Activated T-cell treated with anti-CD3 and anti-CD28 coated beads for 48 hours (primary cell): ENCODE measurements at regions not wholly inside any gene's neighbourhood (a gene's known extent, or its start where the extent isn't known, plus 50 kb on each side); places are given as distances from the start of the nearest gene placed in this dataset.
"Not testable (repeated sequence)": the region's sequence is repeated elsewhere in the genome, so short reads cannot be mapped to it uniquely, and the experiment has no call there.

ENCODE experiments used
- DNase-seq: peaks from one replicate; pipeline ENCODE4 v3.0.0-alpha.2; 2020; ENCODE audit warnings: low read depth

DNA sequence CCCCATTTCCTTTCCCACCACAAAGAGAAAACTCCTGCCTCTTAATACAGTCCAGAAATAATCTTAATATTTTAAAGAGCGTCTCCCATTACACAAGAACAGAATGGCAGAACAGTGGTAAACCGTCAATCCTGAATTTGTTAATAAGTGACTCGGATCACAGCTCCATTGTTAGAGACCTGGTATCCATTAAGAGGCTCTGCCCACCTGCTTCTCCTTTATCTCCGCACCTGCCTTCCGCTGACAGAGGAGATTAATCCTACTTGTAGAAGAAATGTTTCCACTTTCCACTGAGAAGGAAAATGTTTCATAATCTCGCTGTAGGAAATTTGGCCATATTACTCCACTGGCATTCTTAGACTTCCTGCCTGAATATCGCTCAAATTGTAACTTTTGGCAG, 1493.2 kb downstream of the MAT2B start:
- DNase-seq: no peak

DNA sequence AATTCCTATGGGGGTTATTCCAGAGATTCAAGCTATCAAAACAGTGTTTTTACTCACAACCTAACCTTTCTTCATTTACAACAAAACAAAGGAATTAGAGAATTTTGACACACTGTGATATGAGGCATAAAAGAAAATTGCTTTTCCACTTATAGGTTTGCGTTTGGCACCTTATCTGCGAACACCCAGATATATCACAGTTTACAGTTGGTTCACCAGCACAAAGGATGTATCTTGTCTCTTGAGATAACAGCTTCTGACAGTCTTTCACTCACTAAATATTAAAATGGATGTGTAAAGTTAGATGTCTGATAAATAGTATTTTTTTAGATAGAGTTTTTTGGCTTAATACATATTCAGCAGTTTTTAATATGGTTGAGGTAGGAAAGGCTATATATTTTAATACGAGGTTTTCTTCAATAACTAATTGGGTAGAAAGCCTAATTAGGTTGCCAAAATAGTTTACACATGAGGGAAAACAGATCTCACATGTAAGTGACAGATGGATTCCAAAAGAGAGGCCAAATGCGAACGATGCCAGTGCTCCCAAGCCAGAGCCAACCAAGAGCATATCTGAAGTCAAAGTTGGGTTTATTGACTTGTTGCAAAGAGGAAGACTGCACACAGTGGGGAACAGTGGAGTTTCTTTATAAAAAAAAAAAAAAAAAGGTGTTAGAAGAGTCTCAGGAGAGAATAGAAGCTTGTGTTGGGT, 1495.2 kb downstream of the MAT2B start:
- no peak for DNase-seq

DNA sequence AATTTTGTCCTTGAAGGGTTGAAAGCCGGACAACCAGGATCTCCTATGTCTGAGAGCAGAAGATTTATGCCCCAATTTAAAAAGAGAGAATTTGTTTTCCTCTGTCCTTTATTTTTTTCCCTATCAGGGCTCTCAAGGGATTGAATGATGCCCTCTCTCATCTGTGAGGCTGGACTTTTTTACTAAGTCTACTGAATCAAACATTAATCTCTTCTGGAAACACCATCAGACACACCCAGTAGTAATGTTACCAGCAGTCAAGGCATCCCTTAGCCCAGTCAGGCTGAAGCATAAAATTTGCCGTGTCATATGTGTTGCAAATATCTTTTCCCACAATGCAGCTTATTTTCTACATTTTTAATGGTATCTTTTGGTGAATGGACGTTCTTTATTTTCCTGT, 1497.9 kb downstream of the MAT2B start:
- no peak for DNase-seq

DNA sequence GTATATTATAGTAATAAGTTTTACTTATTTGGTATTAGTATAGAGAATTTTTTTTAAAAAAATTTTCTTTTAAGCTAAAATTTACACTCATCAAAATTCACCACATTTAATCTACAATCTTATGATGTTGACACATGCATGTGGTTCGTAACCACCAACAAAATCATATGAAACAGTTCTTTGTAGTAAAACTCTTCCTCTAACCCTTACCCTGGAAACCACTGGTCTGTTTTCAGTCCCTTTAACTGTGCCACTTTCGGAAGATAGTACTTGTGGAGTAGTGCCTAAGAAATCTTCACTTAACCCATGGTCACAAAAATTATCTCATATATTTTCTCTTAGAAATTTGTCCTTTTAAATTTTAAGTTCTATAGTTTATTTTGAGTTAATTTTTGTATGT, 1498.8 kb downstream of the MAT2B start:
- DNase-seq: no peak

DNA sequence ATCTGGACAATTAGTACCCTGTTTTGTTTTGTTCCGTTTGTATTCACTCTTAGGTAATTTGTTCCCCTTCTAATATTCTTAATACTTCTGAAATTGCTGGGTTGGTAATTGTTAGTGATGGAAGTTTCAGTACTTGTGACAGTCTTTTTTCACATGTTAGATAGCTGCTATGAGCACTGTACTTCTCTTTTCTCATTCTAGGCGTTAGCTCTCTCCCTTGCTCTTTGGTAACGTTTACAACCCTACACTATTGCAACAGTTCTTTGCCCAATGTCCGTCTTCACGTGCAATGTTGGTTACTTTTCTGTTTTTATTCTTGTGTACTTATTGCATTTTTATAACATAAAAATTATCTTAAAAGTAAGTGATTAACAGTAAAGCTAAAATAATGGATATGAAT, 1509.0 kb downstream of the MAT2B start:
- no peak for DNase-seq

DNA sequence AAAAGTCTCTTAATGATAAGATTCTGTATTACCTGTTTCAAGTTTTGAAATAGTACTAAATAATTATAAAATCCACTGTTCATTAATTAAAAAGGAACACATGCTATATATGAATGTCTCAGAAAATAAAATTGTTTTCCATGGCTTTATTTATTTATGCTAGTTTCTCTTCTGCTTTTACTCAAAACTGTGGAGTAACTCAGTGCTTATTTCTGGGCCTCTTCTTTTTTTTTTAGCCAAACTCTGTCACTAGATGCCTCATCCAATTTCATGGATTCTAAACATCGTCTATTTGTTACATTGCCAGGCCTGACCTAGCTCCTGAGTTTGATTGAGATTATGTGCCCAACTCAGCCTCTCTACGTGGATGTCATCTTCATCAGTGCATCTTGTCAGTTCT, 1509.7 kb downstream of the MAT2B start:
- no peak for DNase-seq

DNA sequence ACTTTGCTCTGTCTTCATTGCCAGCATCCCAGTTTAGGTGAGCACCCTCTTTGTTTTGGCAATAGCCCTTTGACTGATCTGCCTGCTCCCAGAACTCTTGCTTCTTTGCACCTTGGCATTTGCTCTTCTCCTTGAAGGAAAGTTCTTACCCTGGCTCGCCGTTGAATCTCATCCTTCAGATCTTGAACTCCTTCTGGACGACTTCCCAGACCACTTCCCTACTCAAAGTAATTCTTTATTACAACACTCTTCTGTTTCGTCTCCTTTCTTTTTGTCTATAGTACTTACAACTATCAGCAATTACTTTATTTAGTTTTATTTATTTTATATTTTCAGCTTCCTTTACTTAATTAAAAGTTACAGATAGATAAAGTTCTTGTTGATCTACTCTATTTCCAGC, 1510.1 kb downstream of the MAT2B start:
- no peak for DNase-seq

DNA sequence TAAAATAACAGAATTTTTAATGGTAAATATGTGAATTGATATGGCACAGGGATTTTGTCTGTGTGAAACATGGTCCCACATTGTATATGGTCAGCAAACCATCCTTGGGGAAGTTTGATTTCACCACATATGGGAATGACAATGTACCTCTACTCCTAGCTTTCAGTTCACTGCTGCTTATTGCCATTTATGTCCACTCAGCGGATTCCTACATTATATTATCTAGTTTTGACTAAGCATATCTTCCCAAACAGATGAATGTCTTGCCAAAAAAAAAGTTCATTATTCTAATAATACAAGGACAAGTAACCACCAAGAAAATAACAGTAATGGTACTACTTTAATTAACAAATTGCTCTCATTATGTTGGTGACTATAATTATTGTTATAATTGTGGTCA, 1521.6 kb downstream of the MAT2B start:
- DNase-seq: no peak

DNA sequence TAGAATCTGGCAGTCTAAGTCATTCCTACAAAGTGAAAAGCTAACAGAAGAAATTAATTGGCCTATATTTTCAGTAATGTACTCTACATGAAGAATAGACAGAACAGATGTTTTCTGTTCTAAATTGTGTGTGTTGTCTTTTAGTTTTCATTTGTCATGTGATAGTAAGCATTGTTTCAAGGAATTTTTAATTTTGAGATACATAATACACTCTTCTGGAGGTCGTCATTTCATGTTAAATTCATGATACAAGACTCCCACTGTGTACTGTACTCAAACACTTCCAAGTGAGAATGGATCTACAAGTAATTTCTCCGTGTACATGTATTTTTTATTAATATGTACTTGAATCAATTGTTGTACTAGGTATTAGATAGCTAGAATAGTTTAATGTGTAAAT, 1522.9 kb downstream of the MAT2B start:
- no peak for DNase-seq

DNA sequence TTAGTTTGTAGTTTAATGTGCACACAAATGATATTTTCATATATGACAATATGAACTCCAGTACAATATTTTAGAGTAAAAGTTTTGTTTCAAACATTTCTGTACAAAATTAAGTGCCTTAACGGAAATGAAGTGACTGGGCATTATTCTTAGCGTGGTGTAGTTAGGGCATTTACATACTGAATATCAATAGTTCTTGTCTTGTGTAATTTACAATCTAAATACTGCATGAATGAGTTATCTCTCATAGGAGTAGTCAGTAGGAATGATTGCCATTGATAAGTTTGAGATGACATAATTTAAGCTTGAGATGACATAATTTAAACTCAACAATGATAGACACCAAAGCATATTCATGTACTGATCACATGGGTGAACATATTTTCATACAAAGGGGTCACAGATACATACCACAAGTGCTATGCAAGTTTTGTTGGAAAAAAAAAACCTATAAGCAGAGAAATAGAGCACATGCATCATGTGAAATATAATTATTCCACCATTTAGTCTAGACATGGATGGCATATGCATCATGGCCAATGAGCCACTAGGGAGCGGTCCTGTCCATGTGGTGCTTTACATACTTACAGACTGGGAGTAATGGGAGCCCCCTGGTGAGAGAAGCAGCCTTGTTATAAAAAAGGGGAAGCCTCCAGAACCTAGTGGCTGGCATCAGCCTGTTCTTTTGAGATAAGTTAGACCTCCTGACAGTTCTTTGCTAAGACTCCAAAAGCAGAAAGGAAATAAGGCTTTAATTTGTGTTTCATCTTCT, 1523.9 kb downstream of the MAT2B start:
- no peak for DNase-seq

DNA sequence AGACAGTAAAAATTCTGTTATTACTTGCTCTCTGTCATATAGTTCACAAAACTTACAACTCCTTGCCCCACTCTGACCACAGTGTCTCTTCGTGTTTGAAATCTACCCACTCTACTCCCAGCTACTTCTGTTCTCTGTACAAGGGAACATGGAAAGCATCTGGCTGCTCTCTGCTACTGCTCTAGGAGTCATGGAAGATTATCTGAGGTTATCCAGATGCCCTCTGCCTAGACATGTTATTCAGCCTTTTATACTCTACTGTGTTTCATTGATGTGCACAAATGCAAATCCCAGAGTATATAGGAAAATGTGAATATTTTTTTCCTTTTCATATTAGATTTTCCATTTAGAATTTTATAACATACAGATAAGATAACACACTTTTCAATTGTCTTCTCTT, 1525.6 kb downstream of the MAT2B start:
- no peak for DNase-seq

DNA sequence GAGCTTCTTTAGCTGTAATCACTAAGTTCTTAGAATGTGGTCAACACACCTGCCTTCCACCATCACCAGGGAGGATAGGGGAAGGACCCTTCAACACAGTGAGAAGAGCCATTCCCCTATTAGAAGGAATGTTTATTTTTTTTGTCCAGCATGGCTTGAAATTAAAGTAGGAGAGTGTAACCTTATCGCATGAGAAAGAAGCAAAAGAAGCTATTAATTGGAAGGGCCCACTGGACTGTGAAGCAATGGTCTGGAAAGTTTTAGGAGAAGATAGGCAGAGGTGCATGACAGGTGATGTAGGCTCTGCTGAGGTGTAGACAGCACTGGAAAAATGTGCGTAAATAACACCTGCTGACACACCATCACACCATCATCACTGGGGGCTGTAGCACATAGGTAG, 1526.0 kb downstream of the MAT2B start:
- DNase-seq: no peak

DNA sequence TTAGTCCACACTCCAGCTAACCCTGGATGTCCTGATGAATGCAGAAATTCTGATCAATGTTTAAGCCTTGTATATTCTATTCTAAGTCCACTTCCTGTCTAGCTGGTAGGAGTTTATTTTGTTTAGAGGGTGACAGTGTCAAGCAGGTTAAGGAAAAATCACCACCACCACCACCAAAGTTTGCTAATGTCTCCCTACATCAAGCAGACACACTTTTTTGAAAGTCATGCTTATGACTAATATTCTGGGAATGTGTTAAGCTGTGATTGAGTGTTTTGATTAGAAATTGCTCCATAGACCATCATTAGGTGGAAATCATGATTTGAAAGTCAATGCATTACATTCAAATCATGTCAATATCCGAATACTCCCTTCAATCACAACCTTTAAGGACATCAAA, 1530.1 kb downstream of the MAT2B start:
- no peak for DNase-seq

DNA sequence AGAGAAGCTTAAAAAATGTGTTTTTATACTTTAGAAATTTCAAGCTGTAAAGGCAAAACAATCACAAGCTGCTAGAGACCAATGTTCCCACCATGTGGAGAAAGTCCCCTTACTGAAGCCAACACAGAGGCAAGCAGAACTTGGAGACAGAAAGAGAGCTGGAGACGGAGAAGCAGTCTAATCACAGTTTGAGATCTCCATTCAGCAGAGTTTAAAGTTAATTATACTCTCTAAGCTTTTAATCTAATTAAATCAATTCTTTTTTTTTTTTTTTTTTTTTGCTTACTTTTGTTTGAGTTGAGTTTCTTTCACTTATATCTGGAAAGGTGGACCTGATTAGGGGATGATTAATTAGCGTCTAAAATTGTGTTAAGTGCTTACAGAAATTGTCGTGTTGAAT, 1534.3 kb downstream of the MAT2B start:
- no peak for DNase-seq

DNA sequence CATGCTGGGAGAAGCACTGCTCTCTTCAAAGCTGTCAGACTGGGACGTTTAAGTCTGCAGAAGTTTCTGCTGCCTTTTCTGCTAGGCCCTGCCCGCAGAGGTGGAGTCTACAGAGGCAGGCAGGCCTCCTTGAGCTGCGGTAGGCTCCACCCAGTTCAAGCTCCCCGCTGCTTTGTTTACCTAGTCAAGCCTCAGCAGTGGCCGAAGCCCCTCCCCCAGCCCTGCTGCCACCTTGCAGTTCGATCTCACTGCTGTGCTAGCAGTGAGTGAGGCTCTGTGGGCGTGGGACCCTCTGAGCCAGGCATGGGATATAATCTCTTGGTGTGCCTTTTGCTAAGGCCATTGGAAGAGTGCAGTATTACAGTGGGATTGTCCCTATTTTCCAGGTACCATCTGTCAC, 1540.5 kb downstream of the MAT2B start:
- not testable (repeated sequence) for DNase-seq

DNA sequence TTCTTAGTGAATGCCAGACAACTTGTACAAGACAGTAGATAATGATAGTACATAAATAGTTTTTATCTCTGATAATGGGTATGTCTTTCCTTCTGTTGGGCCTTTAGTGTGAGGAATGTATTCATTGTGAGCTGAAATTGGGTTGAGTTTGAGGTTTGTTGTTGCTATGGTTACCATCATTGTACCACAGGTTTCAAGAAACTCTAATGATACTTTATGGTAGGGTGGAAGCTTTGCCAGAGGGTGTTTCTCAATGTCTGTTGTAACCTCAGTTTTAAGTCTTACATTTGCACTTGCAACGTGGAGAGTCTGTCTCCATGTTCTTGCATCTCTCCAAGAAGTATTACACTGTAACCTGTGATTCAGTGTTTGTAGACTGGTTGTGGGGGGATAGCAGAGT, 1550.1 kb downstream of the MAT2B start:
- DNase-seq: no peak

DNA sequence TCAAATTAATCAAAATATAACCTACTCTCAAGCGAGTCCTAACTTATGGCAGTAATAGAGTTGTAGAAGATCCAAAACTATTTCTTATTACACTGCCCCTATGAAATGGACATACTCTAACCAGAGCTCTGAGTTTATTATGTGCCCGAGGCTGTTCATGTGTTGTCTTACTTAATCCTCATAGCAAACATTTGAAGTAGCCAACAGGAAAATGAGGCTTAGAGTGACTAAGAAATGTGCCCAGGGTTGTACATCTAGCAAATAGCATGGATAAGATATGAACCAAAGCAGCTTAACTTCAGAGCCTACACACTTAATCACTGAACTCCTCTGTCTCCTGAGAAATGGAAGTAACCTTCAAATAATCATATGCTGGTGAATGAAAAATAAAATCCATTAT, 1551.7 kb downstream of the MAT2B start:
- no peak for DNase-seq

DNA sequence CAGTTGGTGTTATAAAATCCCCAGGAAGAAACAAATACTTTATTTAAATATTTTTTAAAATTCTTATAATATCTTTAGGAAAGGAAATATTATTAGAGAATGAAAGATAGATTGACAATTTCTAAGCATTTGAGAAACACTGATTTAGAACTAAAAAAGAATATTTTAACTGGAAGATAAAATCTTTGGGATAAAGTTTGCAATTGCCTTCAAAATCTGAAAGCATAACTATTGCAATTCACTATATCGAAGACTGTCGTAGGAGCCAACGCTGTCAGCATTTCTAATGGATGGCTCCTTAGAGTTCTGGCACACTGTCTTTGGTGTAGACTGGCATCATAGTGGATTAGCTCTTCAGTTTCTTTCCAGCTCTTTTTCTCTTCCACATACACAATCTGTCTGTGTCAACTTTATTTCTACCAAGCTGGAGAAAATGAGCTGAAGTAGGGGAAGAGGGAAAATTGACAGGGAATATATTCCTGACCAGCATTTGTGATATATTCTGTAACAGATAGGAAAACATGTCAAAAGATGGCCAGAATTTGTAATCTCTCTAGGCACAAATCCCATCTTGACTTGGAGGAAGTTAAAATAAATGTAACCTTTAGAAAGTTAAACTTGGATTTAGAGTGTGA, 1561.4 kb downstream of the MAT2B start:
- DNase-seq: no peak

DNA sequence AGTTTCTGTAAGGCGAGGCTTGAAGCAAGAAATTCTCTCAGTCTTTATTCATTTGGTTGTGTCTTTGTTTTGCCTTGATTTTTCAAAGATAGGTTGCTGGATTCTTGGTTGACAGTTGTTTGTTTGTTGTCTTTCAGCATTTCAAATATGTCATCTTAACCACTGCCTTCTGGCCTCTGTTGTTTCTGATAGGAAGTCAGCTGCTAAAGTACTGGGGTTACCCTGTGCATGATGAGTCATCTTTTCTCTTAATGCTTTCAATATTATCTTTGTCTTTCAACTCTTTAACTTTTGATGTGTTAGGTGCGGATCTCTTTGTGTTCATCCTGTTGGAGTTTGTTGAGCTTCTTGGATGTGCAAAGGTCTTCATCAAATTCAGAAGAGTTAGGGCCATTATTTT, 1571.3 kb downstream of the MAT2B start:
- DNase-seq: no peak

DNA sequence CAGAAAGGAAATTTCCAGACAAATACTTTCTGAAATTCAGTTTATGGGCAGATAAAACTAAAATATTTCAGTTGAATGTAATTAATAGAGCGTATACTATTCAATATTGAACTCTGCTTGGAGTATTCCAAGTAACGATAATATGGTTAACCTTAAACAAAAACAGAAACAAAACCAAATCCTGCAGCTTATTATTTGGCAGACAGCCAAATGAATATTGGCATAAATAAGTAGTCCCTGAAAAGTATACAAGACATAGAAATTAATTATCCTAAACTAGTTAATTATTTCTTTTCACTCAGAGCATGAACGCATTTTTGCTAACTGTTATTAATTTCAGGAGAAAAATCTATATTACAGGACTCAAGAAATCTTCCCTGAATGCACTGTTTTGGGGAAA, 1574.0 kb downstream of the MAT2B start:
- DNase-seq: no peak

DNA sequence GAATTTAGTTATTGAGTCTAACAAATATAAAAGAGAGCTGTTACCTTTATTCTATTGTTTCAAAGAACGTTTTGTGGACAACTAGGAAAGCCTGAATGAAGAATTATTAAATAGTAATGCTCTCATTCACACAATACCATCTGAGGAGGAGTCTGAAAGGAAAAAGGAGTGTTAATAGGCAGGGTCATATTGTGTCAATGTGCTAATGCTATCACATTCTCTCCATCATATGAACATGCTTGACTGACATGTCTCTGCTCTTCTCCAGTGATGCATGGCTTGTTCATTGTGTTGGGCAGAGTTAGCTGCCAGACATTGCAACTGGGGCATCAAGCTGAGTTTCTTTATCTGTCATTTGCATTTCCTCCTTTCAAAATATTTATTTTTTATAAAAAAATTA, 1578.0 kb downstream of the MAT2B start:
- no peak for DNase-seq

DNA sequence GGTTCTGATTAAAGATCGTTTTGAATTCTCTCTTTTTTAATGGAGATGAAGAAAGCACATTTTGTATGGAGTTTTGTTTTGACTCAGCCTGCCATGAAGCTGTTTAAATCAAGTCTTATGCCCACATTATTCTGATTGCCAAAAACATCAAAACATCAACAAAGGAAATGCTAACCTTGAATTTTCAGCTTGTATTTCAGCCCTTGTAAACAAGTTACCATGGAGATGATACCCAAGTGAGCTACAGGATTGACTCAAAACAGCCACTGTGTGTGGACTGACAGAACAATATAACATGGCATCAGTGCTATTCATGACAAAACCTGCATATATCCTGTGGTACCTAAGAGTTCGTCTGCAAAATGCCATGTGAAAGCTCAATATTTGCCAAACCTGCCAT, 1581.0 kb downstream of the MAT2B start:
- no peak for DNase-seq

DNA sequence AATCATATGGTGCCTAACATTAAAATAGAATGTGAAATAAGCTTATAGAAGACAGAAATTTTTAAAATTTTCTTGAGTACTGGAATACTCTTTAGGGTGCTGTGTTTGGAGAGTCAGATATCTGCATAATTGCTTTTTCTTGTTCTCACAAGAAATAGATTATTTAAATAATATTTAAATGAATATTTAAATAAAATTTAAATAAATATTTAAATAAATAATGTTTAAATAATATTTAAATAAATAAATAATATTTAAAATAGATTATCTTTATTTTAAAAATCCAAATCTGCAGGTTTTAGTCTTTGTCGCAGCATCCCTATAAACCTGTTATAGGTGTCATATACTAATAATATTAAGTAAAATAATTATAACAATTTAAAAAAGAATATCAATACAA, 1589.4 kb downstream of the MAT2B start:
- DNase-seq: no peak

DNA sequence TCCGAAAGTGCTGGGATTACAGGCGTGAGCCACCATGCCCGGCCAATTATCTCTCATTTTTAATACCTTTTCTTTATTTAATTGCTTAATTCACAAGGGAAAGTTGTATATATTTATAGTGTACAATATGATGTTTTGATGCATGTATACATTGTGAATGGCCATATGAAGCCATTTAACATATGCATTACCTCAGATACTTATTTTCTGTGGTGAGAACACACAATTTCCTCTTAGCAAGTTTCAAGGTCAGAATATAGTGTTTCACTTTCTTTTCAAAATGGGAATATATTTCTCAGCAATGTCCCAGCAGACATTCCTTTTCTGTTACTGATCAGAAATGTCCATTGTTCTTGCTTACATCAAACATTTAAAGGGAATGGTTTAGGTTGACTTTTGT, 1596.3 kb downstream of the MAT2B start:
- DNase-seq: no peak
